ELR (cell line): ENCODE measurements at regions not wholly inside any gene's neighbourhood (a gene's known extent, or its start where the extent isn't known, plus 50 kb on each side); places are given as distances from the start of the nearest gene placed in this dataset.
A peak's percentile ranks its signal among the peaks of the same experiment; 100 is the strongest.
"Not testable (repeated sequence)": the region's sequence is repeated elsewhere in the genome, so short reads cannot be mapped to it uniquely, and the experiment has no call there.

Source experiments
- DNase-seq: peaks from one replicate; pipeline ENCODE4 v3.0.0-alpha.2; 2015; ENCODE audit warnings: low read depth

GRCh38 chr2:153532140-153532539, 53.6 kb upstream of the RPRM start:
- no peak for DNase-seq

- DNase-seq: not testable (repeated sequence)
Observed at GRCh38 chr2:153533803-153534202, 55.2 kb upstream of the RPRM start.

GRCh38 chr2:153534590-153534989, 56.0 kb upstream of the RPRM start:
- not testable (repeated sequence) for DNase-seq

- DNase-seq: no peak
Observed at GRCh38 chr2:153536115-153536514, 57.6 kb upstream of the RPRM start.

- not testable (repeated sequence) for DNase-seq
Observed at GRCh38 chr2:153538102-153538501, 59.5 kb upstream of the RPRM start.

- DNase-seq: no peak
Observed at GRCh38 chr2:153543635-153544071, 65.1 kb upstream of the RPRM start.

- DNase-seq: no peak
Observed at GRCh38 chr2:153546358-153546757, 67.8 kb upstream of the RPRM start.

- no peak for DNase-seq
Observed at GRCh38 chr2:153548536-153548935, 70.0 kb upstream of the RPRM start.

GRCh38 chr2:153551698-153552097, 73.1 kb upstream of the RPRM start:
- DNase-seq: no peak

GRCh38 chr2:153557211-153557610, 78.6 kb upstream of the RPRM start:
- no peak for DNase-seq

- DNase-seq: no peak
Observed at GRCh38 chr2:153557714-153558113, 79.2 kb upstream of the RPRM start.

GRCh38 chr2:153558247-153558646, 79.7 kb upstream of the RPRM start:
- DNase-seq: no peak

GRCh38 chr2:153567367-153567766, 88.8 kb upstream of the RPRM start:
- no peak for DNase-seq

- DNase-seq: no peak
Observed at GRCh38 chr2:153568105-153568504, 89.5 kb upstream of the RPRM start.

- DNase-seq: no peak
Observed at GRCh38 chr2:153575171-153575853, 96.8 kb upstream of the RPRM start.

GRCh38 chr2:153584244-153584643, 105.7 kb upstream of the RPRM start:
- no peak for DNase-seq

GRCh38 chr2:153588408-153588807, 109.8 kb upstream of the RPRM start:
- DNase-seq: no peak

- DNase-seq: no peak
Observed at GRCh38 chr2:153589586-153589985, 111.0 kb upstream of the RPRM start.

- DNase-seq: not testable (repeated sequence)
Observed at GRCh38 chr2:153593086-153593485, 114.5 kb upstream of the RPRM start.

- DNase-seq: no peak
Observed at GRCh38 chr2:153595939-153596338, 117.4 kb upstream of the RPRM start.

GRCh38 chr2:153601812-153602211, 123.2 kb upstream of the RPRM start:
- DNase-seq: no peak

- no peak for DNase-seq
Observed at GRCh38 chr2:153604133-153604532, 125.6 kb upstream of the RPRM start.

GRCh38 chr2:153606623-153607022, 128.1 kb upstream of the RPRM start:
- DNase-seq: no peak

GRCh38 chr2:153622285-153622684, 143.7 kb upstream of the RPRM start:
- peak; percentile 1 for DNase-seq
